ENCODE measurements at regions not wholly inside any gene's neighbourhood (a gene's known extent, or its start where the extent isn't known, plus 50 kb on each side); places are given as distances from the start of the nearest gene placed in this dataset.

DNA sequence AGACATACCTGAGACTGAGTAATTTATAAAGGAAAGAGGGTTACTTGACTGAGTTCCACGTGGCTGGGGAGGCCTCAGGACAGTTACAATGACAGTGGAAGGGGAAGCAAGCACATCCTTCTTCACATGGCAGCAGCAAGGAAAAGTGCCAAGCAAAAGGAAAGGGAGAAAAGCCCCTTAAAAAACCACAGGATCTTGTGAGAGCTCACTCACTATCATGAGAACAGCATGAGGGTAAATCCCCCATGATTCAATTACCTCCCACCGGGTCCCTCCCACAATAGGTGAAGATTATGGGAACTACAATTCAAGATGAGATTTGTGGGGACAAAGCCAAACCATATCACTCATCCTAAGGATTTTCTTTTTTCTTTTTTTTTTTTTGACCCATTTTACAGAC is 177.8 kb upstream of the EEA1 start:
- no peak for FAIRE-seq

DNA sequence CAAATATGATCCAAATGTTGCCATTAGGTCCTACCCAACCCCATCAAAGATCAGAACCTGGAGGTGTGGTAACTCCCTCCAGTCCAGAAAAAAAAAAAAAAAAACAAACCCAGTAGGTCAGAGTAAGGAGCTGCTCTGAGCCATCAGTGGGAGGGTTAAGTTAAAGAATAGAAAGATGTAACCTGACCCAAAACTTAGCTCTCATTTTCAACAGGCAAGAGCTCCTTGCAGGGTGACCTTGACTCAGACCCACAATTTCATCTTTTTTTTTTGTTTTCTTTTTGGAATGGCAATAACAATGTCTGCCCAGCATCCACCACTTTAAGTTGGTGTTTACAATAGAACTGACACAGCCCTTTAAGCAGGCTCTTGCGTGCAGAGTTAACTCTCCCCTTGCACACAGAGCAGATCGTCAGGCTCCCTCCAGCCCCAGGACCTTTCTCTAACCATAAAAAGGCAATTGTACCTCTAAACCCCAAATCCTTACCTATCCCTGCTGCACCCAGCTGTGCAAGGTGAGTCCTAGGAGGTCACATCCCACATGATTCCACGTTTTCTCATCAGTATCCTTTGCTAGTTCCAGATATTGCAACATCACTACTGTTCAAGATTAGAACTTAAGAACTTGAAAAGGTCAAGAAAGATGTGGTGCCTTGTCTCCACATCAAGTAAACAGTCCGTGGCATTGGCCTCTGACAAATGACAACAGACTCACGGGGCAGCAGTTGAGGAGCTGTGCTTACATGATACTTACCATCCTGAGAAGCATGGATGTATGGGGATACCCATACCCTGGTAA is 178.6 kb upstream of the EEA1 start:
- FAIRE-seq: no peak

DNA sequence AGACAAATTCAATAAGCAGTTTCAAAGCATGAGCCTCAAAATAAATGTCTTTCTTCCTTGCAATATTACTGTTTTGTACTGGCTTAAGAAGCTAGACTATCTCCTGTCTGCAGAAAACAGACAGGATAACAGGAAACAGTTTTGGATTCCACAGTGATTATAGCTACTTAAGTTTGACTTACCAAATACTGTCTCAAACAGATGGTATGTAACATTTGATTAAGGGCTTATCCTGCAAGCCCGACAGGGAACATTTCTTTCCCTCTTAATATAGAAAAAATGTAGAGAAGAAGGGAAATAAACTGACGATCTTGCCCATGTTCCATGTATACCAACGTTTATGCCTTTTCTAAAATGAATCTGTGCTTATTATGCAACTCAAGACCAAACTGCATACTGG is 179.9 kb upstream of the EEA1 start:
- FAIRE-seq: no peak

DNA sequence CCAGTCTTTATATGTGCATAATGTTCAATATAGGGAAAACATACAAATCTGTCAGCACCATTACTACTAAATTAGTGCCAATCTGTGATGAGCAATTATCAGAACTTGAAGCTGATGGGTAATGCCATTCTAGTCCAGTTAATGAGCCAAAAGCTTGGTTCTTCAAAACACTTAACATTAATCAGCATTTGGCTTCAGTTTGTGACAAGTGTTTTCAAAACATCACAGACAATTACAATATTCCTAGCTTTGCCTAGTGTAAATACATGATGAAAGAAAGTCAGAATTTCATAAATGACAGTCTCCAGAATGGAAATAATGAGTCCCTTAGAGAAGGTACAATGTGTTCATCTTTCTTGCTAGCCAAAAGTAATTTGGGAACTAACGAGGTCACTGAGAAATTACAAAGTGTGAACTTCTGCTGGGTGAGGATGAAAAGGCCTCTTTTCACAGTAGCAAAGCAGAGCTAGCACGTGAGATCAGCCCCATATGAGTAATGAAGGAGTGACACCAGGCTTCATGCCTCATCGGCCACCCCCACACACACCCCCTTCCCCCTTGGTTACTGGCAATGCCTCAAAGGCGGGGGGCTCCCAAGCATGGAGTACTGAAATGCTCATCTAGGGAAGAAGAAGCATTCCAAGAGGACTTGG is 180.6 kb upstream of the EEA1 start:
- FAIRE-seq: no peak

DNA sequence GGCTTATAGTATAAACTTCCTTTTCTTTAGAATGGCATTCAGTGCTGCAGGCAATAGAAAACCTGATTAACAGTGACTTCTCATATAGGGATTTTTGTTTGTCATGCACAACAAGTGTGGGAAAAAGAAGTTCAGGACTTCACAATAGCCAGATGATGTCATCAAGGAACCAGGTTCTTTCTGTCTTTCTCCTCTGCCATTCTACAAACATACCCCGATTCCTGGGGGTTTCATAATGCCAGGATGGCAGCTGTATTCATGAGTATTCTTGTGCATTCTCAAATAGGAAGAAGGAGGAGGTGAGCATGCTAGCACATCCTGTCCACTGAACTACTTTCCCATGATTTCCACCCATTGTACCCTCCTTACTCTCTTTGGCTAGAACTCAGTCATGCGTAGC is 182.7 kb upstream of the EEA1 start:
- FAIRE-seq: no peak

DNA sequence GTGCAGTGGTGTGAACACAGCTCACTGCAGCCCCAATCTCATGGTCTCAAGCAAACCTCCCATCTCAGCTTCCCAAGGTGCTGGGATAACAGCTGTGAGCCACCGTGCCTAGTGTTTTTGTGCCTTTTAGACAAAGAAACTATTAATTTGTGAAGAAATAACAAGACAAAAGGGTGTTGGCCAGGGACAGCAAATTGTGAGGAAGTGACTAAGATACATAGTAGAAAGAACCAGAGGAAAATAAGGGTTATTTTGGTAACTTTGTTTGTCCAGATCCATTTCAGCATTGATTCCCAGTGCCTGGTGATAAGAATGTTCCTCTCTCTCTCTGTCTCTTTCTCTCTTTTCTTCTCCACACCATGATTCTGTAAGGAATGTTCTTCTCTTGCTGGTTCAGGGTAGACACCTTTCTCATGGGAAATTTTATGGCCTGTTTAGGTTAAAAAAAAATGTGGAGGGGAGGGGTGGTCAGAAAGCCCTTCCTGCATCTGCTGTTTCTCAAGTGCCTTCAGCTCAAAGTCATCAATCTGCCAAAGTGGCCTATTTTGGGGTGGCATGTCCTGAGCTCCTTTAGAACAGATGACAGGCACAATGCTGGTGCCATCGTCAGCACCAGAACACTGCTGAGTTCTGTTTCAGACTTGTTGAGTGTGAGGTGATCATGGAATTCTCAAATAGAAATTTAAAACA is 184.4 kb upstream of the EEA1 start:
- FAIRE-seq: no peak

DNA sequence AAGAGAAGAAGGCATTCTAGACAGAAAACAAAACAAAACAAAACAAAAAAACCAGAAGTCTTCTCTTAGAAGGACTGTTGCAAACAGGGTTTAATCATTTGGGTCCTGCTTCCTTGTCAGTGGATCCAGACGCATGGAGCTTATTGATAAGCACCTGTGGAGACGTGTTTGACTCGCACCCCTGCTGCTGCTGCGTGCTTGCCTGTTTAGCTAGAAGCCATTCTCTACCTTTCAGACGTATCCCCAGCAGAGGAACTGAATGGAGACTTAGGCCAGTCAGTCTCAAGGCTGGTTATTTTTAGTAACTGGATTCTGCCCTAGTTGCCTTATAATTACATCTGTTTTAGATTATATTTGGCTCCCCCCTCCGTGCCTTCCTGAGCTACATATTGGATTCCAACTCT is 186.1 kb upstream of the EEA1 start:
- no peak for FAIRE-seq

DNA sequence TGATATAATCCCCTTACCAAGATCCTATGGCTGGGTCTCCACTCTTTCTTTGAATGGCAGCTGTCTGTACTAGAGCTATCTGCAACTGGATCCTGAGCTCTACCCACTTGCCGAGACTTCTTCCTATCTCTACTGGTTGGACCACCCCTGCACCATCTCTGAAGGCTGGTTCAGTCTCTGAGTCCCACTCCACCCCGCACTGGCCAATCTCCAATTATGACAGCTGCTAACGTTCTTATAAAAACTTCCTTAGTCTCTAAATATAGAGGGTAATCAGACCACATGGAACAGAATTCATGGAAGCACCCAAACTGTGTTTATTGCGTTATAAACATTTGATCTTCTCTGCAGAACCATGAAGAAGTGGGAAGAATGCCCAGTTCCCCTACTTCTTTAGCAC is 186.6 kb upstream of the EEA1 start:
- FAIRE-seq: no peak

DNA sequence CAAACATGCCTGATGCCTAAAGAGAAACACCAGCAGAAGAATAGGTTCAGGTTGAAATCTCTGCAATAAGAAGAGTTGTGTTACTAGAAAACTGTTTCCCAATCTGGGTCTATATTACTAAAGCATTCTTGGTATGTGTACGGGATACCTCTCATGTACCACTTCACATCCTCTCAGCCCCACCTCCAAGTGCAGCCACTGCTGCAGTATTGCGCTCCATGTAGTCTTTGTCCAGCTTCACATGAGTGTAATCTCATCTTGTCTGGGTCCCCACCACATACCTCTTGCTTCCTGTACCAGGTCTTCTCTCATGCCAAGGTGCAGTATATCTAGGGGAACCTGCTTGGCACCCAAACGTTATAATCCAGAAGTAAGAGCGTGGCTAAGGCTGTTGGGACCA is 187.5 kb upstream of the EEA1 start:
- no peak for FAIRE-seq

DNA sequence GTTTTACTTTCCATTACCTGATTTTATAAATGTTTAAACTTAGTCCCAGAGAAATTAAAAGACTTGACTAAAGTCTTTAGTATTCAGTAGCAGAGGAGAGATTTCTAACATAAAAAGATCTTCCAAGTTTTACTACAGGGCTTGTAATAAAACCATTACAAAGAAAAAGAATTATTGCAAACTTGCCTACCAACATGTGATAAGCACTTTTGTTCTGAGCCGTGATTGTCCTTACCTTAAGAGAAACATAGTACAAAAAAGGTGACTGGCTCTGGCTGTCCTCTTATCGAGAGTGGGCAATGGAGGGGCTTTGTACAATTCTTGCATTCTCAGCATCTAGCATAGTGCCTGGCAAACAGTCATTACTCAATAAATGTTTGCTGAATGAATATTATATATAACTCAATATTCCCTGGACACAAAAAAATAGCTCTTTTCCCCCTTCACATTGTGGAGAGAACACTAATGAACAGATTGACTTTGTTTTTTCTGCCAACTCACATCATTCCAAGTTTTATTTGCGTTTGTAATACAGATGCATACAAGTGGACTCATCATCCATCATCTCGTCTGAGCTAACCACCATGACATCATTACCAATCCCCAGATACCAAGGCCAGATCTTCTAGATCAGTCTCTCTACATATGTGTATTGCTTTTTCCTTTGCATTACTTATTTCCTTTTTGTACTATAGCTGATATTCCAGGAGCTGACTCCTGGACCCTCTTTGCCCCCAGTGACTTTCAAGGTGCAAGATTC is 192.8 kb upstream of the EEA1 start:
- FAIRE-seq: no peak

DNA sequence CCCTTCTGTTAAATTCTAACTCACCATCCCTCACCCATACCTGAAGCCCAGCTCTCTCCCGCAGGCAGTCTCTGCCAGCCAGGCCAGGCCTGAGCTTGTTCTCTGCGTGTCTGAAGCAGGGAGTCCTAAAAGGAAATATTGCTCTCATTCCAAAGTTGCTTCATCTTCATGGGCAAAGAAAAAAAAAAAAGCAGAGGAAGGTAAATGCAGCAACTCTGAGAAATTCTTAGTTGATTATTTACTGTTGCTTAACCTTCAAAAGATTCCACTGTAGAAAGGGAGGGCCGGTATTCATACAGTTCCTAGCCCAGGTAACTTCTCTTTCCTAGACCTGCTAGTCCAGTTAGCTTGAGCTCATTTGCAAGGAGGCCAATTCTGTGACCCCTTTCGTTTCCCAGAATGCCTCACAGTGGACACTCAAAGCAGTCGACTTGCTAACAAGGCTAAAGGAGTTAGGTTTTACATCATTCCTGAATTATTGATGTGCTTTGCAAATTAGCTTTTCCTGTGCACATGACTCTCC is 193.5 kb upstream of the EEA1 start:
- FAIRE-seq: no peak

DNA sequence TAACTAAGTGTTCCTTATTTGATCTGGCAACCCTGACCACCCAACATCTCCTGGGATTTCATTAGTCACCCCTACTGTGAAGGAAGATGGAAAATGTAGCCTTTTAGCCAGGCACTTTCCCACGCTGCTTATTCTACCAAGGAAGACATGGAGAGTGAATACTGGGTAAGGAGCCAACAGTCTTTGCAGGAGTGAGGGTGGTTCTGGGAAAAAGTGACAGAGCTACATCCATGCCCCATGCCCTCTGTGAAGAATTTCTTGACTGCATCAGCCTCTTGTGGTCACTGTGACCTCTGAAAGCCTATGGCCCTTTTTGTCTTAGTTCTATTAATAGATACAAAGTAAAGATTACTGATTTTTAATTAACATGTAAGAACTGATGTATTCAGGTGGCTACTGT is 196.0 kb upstream of the EEA1 start:
- FAIRE-seq: no peak

DNA sequence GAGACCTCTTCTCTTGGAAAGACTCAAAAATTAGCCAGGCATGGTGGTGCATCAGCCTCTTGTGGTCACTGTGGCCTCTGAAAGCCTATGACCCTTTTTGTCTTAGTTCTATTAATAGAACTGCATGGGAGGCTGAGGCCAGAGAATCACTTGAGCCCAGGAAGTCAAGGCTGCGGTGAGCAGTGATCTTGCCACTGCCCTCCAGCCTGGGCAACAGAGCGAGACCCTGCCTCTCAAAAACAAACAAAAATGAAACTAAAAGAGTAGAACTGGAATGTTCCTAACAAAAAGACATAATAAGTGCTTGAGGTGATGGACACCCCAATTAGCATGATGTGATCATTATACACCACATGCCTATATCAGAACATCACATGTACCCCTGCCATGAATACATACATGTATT is 197.0 kb upstream of the EEA1 start:
- FAIRE-seq: no peak

DNA sequence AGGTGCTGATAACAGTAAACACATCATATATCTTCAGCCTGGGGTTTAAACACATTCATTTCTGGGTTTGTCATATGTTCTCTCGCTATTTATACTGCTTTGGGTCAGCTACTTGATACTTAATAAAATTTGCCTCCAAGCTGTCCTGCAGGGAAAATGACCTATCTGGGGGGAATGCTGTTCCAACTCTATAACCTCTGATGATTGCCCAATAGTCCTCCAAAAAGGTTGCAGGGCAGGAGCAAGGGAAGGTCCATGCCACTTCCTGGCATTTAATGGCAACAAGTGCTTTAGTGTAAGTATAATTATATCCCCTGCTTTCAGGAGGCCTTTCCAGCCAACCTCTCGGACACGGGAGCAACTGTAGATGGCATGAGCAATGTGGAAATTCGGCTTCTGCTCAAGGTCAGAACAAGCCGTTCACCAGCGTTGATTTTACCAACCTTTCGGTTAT is 198.0 kb upstream of the EEA1 start:
- no peak for FAIRE-seq

DNA sequence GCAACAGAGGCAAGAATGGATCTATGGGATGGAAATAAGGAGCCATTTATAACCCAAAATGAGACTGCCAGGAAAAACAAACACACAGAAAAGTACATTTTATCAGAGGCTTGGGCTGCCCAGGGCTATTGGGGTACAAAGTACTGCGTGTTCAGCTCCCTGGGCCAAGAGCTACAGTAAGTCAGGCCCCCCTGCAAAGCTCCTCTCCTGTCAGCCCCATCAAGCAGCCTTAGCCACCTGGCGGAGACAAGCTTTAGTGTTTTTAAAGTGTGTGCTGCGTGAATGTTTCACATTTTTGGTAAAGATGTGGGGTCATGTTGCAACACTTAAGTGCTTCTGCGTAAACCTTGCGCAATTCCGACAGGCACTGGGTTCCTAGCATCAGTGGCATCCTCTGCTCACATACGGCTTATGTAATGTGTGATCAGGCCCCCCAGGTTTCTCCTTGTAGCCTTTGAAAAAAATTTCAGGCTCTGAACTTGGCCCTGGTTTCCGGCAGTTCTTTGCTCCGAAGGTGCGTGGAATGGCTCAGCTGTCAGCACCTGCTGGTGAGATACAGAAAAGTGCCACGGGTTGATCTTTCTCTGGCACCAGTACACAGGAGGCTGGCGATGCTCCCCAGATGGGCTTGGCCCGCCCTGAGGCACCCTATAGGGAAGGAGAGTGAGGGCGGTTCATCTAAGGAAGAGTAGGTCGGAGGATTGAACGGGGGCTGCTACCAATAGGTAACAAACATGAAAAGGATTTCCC is 198.7 kb upstream of the EEA1 start:
- FAIRE-seq: no peak

DNA sequence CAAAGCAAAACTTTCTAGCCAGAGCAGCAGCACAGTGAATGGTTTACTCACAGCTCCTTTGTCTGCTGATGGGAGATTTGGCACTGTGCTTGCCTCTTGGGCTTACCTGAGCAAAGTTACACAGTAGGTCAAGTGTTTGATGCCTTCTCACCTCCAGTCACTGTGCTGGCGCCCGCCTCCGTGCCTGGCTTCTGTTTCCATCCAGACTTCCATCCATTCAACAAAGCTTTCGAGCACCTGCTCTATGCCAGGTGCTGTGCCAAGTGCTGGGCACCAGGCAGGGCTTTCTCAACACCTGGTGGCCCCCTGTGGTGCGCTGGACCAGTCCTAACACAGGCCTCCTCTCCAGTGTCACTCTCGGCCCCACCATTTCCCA is 199.2 kb upstream of the EEA1 start:
- FAIRE-seq: no peak

DNA sequence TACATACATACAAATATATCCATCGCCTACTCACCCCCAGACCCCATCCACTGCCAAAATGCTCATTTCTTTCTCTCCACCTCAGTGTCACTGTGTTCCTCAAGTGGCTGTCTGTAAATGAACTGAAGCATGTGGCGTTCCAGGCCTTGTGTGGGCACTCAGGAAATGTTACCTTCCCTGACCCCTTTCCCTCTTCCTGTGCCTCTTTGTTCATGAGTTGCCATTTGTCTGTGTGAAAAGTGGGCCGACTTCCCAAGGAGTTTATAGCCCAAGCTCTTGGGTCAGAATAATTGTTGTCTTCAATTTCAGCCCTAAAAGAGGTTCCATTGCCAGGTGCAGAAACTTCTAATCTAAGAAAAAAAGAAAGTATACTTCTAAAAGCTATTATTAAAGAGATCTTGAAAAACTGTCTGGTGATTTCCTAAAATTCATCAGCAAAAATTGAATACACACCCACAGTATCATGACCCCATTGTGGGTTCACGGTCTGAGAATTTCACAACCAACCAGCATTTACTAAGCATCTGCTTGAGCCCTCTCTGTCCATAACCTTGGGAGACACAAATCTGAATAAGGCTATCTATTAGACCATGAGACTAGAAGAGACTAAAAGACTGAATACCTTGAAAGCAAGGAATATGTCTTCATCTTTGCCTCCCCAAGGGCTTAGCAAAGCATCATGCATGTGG is 201.4 kb upstream of the EEA1 start:
- no peak for FAIRE-seq

DNA sequence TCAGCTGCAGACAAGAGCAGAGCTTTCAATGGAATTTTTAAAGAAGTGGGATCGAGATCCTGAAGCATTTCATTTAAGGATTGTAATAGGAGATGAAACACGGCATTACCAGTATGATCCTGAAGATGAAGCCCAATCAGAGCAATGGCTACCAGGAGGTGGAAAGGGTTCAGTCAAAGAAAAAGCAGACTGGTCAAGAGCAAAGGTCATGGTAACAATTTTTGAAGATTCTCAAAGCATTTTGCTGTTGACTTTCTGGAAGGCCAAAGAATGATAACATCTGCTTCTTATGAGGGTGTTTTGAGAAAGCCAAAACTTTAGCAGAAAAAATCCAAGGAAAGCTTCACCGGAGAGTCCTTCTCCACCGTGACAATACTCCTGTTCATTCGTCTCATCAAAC is 204.3 kb upstream of the EEA1 start:
- FAIRE-seq: no peak

DNA sequence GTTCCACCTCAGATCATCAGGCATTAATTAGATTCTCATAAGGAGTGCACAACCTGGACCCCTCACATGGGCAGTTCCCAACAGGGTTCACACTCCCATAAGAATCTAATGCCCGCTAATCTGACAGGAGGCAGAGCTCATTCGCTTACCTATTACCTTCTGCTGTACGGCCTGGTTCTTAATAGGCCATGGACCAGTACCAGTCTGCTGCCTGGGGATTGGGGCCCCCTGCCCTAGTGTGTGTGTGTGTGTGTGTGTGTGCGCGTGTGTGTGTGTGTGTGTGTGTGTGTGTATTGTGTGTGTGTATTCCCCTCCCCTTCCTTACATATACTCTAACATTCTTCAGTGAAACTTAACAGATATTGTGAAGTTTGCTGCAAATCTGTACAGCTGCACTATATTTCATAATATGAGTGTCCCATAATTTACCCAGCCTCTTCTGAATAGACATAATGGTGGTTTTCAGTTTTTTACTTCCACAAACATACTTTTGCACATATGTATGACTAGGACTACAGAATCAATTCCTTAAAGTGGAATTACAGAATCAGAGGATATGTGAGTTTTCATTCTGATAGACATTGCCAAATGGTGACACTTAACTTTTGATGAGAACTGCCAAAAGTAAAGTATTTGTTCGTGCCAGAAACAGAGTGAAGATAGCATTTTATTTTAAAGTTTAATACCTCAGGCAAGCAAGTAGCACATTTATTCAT is 205.2 kb upstream of the EEA1 start:
- no peak for FAIRE-seq

DNA sequence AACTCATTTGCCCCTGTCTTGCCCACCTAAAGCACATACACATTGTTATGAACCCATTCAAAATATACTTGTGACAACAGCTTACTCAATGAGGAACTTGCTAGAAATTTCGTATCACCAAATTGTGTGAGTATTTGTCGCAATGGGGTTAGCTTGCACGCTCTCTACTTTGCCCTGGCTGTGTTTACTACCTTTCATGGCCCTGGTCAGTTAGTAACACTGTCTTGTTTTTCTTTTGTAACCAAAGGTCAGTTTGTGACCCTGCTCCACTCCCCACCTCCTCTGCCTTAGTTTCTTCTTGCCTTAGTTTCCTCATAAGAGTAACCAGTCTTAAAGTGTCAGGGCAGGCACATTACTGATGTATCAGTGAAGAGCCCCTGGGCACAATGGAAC is 205.8 kb upstream of the EEA1 start:
- FAIRE-seq: no peak

Data from TTC549 (cell line).